Panc1 (cell line): ENCODE measurements at regions not wholly inside any gene's neighbourhood (a gene's known extent, or its start where the extent isn't known, plus 50 kb on each side); places are given as distances from the start of the nearest gene placed in this dataset.

Experiments
- SIN3A ChIP-seq: IDR thresholded peaks from 2 replicates; pipeline ENCODE4 v1.6.1; 2012; ENCODE audit warnings: low read depth, mild to moderate bottlenecking, low read length, moderate library complexity, borderline replicate concordance; ENCODE audit not compliant: insufficient read depth
- TCF7L2 ChIP-seq: IDR thresholded peaks from 2 replicates; pipeline ENCODE4 v1.6.1; 2011; ENCODE audit warnings: mild to moderate bottlenecking, low read depth, low read length, inconsistent platforms
- TF ChIP-seq, protein P1 (sequence below): fragments of 450-650 bp; IDR thresholded peaks from 2 replicates; pipeline ENCODE4 v1.5.1; 2017; ENCODE audit warnings: mild to moderate bottlenecking

DNA sequence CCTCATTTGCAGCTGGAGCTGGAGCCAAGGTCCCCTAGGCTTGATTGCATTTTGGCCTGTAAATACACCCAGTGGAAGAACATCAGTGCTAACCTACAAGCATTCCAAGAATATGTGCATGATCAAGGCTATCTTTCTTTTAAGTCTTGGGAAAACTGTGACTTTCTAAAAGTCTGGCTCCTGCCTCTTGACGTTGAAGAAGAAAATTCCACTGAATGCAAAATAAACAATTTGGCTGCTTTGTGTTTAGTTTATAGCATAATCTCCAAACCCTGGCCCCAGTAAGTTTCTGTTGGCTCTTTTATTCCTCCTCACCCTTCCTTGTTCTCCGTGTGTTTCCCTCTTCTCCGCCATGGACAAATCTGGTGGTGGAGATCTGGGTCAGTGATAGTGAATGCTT, 109.3 kb upstream of the TLE1 start:
- TF ChIP-seq, protein P1, sequence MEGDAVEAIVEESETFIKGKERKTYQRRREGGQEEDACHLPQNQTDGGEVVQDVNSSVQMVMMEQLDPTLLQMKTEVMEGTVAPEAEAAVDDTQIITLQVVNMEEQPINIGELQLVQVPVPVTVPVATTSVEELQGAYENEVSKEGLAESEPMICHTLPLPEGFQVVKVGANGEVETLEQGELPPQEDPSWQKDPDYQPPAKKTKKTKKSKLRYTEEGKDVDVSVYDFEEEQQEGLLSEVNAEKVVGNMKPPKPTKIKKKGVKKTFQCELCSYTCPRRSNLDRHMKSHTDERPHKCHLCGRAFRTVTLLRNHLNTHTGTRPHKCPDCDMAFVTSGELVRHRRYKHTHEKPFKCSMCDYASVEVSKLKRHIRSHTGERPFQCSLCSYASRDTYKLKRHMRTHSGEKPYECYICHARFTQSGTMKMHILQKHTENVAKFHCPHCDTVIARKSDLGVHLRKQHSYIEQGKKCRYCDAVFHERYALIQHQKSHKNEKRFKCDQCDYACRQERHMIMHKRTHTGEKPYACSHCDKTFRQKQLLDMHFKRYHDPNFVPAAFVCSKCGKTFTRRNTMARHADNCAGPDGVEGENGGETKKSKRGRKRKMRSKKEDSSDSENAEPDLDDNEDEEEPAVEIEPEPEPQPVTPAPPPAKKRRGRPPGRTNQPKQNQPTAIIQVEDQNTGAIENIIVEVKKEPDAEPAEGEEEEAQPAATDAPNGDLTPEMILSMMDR = no peak
- no peak for TF ChIP-seq SIN3A
- TF ChIP-seq TCF7L2 = no peak
